ENCODE measurements at regions not wholly inside any gene's neighbourhood (a gene's known extent, or its start where the extent isn't known, plus 50 kb on each side); places are given as distances from the start of the nearest gene placed in this dataset.

- 49 to 56% methylated on average over 4 of the region's 4 CpGs for WGBS, 2 donors
- intact Hi-C loops (cut with DNase I), result no loop called here
- DNase-seq, result no peak
- H3K4me1 ChIP-seq, result no peaks in the 10 kb centered on the region
- no peak for ATAC-seq
- TF ChIP-seq CTCF (IDR thresholded peaks at IDR 0.05), result no peak
- H3K4me3 ChIP-seq, result no peak overlapping the region
- H3K9me3 ChIP-seq, result peaks cover 0 to 14% (median 0%) of the 10 kb centered on the region in 11 donors
- peaks cover 0 to 15% (median 0%) of the 10 kb centered on the region in 7 donors for H3K27me3 ChIP-seq
- no peak overlapping the region for H3K27ac ChIP-seq
- no peaks in the 10 kb centered on the region for H3K36me3 ChIP-seq
Observed at GRCh38 chr4:188300385-188300784, 161.1 kb downstream of the TRIML1 start.

- Histone ChIP-seq H3K4me3 (no peak overlapping the region), H3K9me3 (peaks cover 0 to 13% (median 3%) of the 10 kb centered on the region in 11 donors), H3K4me1 (no peaks in the 10 kb centered on the region), H3K36me3 (no peaks in the 10 kb centered on the region), H3K27me3 (no peaks in the 10 kb centered on the region), H3K27ac (no peak overlapping the region)
- WGBS, 2 donors, result 68 to 77% methylated on average over 2 of the region's 2 CpGs
- DNase-seq, result no peak
- TF ChIP-seq CTCF (IDR thresholded peaks at IDR 0.05), result no peak
- no peak for ATAC-seq
- intact Hi-C loops (cut with DNase I), result no loop called here
Observed at GRCh38 chr4:188305690-188306089, 166.4 kb downstream of the TRIML1 start.

- ATAC-seq (no peak), DNase-seq (no peak)
- H3K9me3 ChIP-seq, result peaks cover 0 to 5% (median 0%) of the 10 kb centered on the region in 11 donors
- no peaks in the 10 kb centered on the region for H3K27me3 ChIP-seq
- no peak overlapping the region for H3K4me3 ChIP-seq
- H3K27ac ChIP-seq, result no peak overlapping the region
- H3K36me3 ChIP-seq, result no peaks in the 10 kb centered on the region
- WGBS, 2 donors, result 68 to 71% methylated on average over 4 of the region's 4 CpGs
- no peaks in the 10 kb centered on the region for H3K4me1 ChIP-seq
- no peak for TF ChIP-seq CTCF (IDR thresholded peaks at IDR 0.05)
- intact Hi-C loops (cut with DNase I), result no loop called here
Observed at GRCh38 chr4:188307591-188307990, 168.3 kb downstream of the TRIML1 start.

- 87 to 91% methylated on average over 6 of the region's 6 CpGs for WGBS, 2 donors
- no peak overlapping the region for H3K27ac ChIP-seq
- intact Hi-C loops (cut with DNase I), result no loop called here
- H3K4me3 ChIP-seq, result no peak overlapping the region
- no peak for ATAC-seq
- no peaks in the 10 kb centered on the region for H3K27me3 ChIP-seq
- DNase-seq, result no peak
- no peak for TF ChIP-seq CTCF (IDR thresholded peaks at IDR 0.05)
- H3K9me3 ChIP-seq, result peaks cover 0 to 5% (median 0%) of the 10 kb centered on the region in 11 donors
- H3K4me1 ChIP-seq, result no peaks in the 10 kb centered on the region
- H3K36me3 ChIP-seq, result no peaks in the 10 kb centered on the region
Observed at GRCh38 chr4:188308142-188308541, 168.9 kb downstream of the TRIML1 start.
